22Rv1 (cell line): ENCODE measurements at regions not wholly inside any gene's neighbourhood (a gene's known extent, or its start where the extent isn't known, plus 50 kb on each side); places are given as distances from the start of the nearest gene placed in this dataset.

Experiments used
- H3K27ac ChIP-seq: fragments of 450-650 bp; 2 replicates; pipeline ENCODE4 v1.5.1; 2017
- ZFX ChIP-seq: fragments of 450-650 bp; IDR thresholded peaks from 2 replicates; pipeline ENCODE4 v1.6.1; 2017; ENCODE audit warnings: antibody characterized with exemption, borderline replicate concordance
- TF ChIP-seq, protein P1 (sequence below): fragments of 450-650 bp; IDR thresholded peaks from 2 replicates; pipeline ENCODE4 v1.5.1; 2017; ENCODE audit warnings: mild to moderate bottlenecking

DNA sequence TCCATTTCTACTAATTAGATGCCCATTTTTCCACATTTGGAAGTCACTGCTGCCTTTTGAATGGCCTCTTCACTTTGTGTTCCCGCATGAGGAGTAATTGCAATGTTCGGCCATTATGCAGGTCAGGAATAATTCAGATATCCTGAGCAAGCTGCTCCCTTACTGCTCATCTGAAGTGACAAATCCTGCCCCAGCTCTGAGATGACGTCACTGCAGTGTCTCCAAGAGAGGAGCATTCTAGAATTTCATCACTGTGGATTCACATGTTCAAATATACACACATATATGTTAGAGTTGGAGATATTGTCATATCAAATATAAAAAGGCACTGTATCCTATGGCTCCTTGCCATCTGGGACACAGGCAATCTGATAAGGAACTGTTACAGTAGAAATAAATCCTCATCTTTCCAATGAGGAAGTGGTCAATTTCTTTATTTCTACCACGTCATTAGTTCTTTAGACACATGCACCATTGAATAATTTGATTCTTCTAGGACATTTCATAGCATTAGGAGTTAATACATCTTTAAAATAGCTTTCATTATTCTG is 706.9 kb upstream of the TENM3 start:
- H3K27ac ChIP-seq: no peak overlapping the region
- no peak for TF ChIP-seq ZFX
- TF ChIP-seq, protein P1, sequence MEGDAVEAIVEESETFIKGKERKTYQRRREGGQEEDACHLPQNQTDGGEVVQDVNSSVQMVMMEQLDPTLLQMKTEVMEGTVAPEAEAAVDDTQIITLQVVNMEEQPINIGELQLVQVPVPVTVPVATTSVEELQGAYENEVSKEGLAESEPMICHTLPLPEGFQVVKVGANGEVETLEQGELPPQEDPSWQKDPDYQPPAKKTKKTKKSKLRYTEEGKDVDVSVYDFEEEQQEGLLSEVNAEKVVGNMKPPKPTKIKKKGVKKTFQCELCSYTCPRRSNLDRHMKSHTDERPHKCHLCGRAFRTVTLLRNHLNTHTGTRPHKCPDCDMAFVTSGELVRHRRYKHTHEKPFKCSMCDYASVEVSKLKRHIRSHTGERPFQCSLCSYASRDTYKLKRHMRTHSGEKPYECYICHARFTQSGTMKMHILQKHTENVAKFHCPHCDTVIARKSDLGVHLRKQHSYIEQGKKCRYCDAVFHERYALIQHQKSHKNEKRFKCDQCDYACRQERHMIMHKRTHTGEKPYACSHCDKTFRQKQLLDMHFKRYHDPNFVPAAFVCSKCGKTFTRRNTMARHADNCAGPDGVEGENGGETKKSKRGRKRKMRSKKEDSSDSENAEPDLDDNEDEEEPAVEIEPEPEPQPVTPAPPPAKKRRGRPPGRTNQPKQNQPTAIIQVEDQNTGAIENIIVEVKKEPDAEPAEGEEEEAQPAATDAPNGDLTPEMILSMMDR: no peak

DNA sequence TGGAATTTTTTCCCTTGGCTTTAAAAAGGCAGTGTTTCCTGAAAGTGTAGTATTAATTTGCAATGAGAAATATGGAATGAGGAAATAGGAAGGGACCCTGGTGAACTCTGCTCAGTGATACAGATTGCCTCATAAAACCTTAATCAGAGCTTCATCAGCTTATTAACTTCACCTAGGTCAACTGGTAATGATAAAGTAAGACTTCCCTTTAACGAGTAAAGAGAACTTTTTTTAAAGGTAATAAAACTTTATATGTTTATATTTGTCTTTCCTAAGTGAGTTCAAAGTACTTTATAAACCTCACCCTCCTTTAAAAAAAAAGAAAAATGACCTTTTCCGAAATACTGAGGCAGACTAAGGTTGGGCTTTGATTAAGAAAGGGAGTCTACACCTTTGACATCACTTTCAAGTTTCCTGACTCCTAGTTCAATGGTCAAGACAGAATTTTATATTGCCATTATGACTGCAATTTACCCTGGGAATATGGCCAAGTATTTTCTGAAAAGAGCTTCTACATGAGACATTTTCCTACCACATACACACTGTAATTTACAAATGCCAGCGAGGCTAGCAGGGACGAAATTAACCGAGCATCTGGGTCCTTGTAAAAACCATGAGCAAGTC is 706.3 kb upstream of the TENM3 start:
- H3K27ac ChIP-seq: no peak overlapping the region
- no peak for TF ChIP-seq ZFX
- TF ChIP-seq, protein P1: no peak

DNA sequence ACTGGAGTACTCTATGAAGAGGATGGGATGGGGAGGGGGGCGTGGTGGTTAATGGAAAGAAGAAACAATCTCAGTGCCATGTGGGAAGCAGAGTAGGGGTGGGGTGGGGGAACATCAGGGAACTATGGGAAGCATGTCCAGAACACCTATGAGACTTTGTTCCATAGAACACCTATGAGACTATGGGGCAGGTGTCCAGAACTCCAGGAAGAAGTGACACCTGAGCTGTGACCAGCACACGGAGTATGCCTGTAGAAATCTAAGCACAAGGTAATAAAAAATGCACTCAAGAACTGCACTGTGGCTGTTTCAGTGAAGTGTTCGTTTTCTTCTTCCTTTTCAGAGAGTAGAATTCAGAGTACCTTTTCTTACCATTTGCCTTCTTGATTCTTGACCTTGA is 704.8 kb upstream of the TENM3 start:
- H3K27ac ChIP-seq: no peak overlapping the region
- TF ChIP-seq, protein P1: no peak
- TF ChIP-seq ZFX: no peak

DNA sequence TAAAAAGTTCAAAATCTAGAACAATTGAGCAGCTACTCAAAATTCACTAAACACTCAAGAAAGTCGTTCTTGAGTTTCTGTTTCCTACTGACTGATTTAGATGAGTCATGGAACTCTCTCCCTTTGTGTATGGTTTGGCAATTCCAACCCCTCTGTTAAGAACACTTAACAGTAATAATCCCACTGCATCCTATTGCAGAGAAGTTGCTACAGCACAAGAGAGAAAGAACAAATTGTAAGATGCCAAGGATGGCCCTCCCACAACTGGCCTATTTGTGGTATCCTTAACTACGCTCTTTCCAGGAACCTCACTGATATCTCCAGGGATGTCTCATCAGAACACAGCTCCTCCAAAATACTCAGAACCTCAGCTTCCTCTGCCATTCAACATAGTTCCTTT is 701.8 kb upstream of the TENM3 start:
- H3K27ac ChIP-seq: no peak overlapping the region
- TF ChIP-seq ZFX: no peak
- TF ChIP-seq, protein P1: no peak

DNA sequence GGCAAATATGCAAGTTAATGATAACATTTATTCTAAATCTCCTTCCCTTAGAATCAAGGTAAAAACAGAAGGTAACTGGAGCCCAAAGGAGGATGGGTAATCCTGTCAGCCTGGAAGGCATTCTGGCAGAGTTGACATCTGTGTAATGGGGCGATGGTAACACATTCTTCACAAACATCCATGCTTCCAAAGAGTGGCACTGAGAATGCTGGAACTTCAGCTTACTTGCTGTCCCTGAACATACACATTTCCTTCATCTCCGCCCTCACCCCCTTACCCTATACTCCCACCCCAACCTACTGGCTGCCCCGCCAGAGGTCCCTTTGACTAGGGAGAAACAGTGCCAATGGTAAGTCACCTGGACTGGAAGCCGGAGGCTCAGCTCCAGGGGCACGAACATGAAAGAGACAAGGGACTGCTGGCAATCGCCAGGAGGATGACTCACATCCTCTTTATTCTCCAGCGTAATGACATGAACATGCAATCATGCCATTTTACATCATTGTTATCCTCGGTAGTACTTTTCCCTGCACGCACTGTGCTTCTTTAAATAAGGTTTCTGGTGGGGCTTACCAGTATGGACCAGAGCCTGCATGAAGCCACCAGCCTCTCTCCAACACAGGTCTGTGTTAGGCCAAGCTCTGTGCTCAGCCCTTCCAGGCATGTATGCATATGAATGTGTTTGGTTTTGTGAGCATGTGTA is 694.2 kb upstream of the TENM3 start:
- H3K27ac ChIP-seq: no peak overlapping the region
- no peak for TF ChIP-seq ZFX
- TF ChIP-seq, protein P1: no peak

DNA sequence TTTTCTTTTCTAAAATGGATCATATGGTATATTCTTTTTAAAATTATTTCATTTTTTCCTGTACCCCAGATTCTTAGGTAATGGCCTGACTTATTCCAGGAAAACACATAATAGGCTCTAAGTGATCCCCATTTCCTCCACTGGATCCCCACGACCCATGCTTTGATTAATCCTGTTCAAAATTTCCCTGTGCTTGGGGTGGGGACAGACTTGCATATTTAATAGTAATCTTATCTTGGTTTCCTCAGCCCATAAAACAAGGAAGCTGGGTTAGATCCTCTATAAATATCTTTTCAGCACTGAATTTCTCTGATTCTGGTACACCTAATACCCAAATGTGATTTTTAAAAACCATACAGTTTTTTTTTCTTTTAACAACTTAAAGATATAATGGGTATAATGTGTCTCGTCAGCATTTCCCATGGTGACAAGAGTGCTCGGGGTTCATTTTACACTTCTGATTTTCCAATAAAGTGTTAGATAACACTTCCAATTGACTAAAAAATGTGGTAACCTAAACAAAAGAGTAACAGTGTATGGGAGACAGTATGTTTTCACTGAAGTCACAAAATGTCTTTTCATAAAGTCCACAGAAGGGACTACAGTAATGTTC is 693.5 kb upstream of the TENM3 start:
- no peak for TF ChIP-seq ZFX
- TF ChIP-seq, protein P1: no peak
- H3K27ac ChIP-seq: no peak overlapping the region

DNA sequence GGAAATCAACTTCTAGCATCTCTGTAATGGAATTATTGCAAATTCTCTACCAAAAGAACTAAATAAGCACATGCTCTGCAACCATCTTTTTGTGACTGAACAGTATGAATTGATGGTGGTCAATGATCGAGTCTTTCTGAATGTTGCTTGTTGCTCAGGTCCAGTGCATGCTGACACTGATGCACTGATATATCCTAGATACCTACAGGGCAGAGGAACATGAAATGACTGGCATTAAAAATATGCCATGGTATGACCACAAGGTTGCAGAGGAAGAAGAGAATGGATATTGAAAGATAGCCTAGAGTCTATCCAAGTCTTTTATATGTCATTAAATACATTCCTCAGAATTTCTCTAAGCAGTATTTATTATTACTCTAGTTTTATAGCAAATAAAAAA is 692.8 kb upstream of the TENM3 start:
- TF ChIP-seq, protein P1: no peak
- TF ChIP-seq ZFX: no peak
- no peak overlapping the region for H3K27ac ChIP-seq
